Endothelial cell of umbilical vein (primary cell): ENCODE measurements at regions not wholly inside any gene's neighbourhood (a gene's known extent, or its start where the extent isn't known, plus 50 kb on each side); places are given as distances from the start of the nearest gene placed in this dataset.

Experiments used
- BruUV-seq: library from RNA; stranded (reverse); fragments of 400-500 nt; replicated peaks from 2 replicates; lab custom pipeline; 2021; lab: Mats Ljungman, UMichigan
- CTCF ChIA-PET: fragments of 300-600, 350-600 bp; sonication (Branson Sonifier 250); formaldehyde crosslinking; loops from one replicate; lab custom pipeline; 2021; ENCODE audit warnings: antibody characterized with exemption, inconsistent platforms; lab: Charles Lee
- POLR2A ChIA-PET: fragments of 300-600, 350-600 bp; sonication (Branson Sonifier 250); formaldehyde crosslinking; loops from one replicate; lab custom pipeline; 2021; ENCODE audit warnings: antibody characterized with exemption, inconsistent platforms; lab: Charles Lee
- DNase-seq: peaks from one replicate; pipeline ENCODE4 v3.0.0-alpha.2; 2011; ENCODE audit warnings: low read depth, low spot score
- FAIRE-seq: peaks from 2 replicates; lab custom pipeline; 2011; peaks lifted over from hg19 to GRCh38; lab: Jason Lieb, UNC
- H2AFZ ChIP-seq: 2 replicates; pipeline ENCODE4 v1.6.0; 2012; ENCODE audit warnings: low read depth, low read length, control low read depth, inconsistent platforms
- H3K27ac ChIP-seq: 2 replicates; pipeline ENCODE4 v1.5.1; 2011; ENCODE audit warnings: low read depth, mild to moderate bottlenecking, control low read depth, low read length, moderate library complexity; ENCODE audit not compliant: insufficient read depth
- H3K27me3 ChIP-seq, 2 experiments: 2 replicates each; pipeline versions ENCODE4 v1.6.0 to v1.6.1; 2011; ENCODE audit warnings: low read length in 2 of 2, mixed read lengths in 1 of 2; ENCODE audit not compliant: control insufficient read depth in 2 of 2, insufficient read depth in 2 of 2
- H3K36me3 ChIP-seq, 2 experiments: 2 replicates in 1 of 2; 3 replicates in 1 of 2; pipeline ENCODE4 v1.5.1; 2011; ENCODE audit warnings: low read length in 2 of 2, mild to moderate bottlenecking in 1 of 2, moderate library complexity in 1 of 2; ENCODE audit not compliant: control insufficient read depth in 2 of 2, insufficient read depth in 2 of 2; ENCODE audit errors: extremely low read depth in 1 of 2
- H3K4me1 ChIP-seq: 3 replicates; pipeline ENCODE4 v1.5.1; 2011; ENCODE audit warnings: mild to moderate bottlenecking, low read length; ENCODE audit not compliant: control insufficient read depth, insufficient read depth; ENCODE audit errors: extremely low read depth
- H3K4me2 ChIP-seq: 2 replicates; pipeline ENCODE4 v1.6.1; 2011; ENCODE audit warnings: low read length, control low read depth, mixed read lengths; ENCODE audit not compliant: insufficient read depth
- H3K4me3 ChIP-seq, 3 experiments: fragments of 200-600 bp in 1 of 3; sonication (generic), shearing (Covaris generic) in 1 of 3; replicated peaks in 1 of 3; 2 replicates each; pipeline ENCODE4 v1.5.1; 2011 to 2016; ENCODE audit warnings: control low read depth in 3 of 3, low read length in 3 of 3, mild to moderate bottlenecking in 2 of 3, inconsistent platforms in 1 of 3, low read depth in 1 of 3, moderate library complexity in 1 of 3; ENCODE audit not compliant: insufficient read depth in 1 of 3
- H3K79me2 ChIP-seq: 2 replicates; pipeline ENCODE4 v1.6.0; 2012; ENCODE audit warnings: low read length, inconsistent platforms; ENCODE audit not compliant: control insufficient read depth, insufficient read depth
- H3K9ac ChIP-seq: replicated peaks from 2 replicates; pipeline ENCODE3; 2011; ENCODE audit warnings: low read length, control low read depth; ENCODE audit not compliant: insufficient read depth; ENCODE audit errors: extremely low read depth
- H3K9me1 ChIP-seq: replicated peaks from 3 replicates; pipeline ENCODE4 v1.6.0; 2011; ENCODE audit warnings: mild to moderate bottlenecking, low read length; ENCODE audit not compliant: control insufficient read depth, insufficient read depth; ENCODE audit errors: extremely low read depth
- H3K9me3 ChIP-seq: replicated peaks from 2 replicates; pipeline ENCODE4 v1.5.1; 2012; ENCODE audit warnings: low read length, inconsistent platforms; ENCODE audit not compliant: control insufficient read depth, insufficient read depth
- H4K20me1 ChIP-seq: replicated peaks from 2 replicates; pipeline ENCODE3; 2011; ENCODE audit warnings: mild to moderate bottlenecking, low read length; ENCODE audit not compliant: control insufficient read depth, insufficient read depth; ENCODE audit errors: extremely low read depth
- CTCF ChIP-seq, 2 donors: IDR thresholded peaks; 1 replicate in 1 of 2; 2 replicates in 1 of 2; pipeline ENCODE4 v1.5.1; 2011; ENCODE audit warnings: low read length in 2 of 2, mild to moderate bottlenecking in 2 of 2, moderate library complexity in 2 of 2, control low read depth in 1 of 2, inconsistent platforms in 1 of 2, low read depth in 1 of 2; ENCODE audit not compliant: insufficient read depth in 1 of 2; ENCODE audit errors: extremely low read depth in 1 of 2
- EZH2 ChIP-seq: IDR thresholded peaks from 2 replicates; pipeline ENCODE4 v1.6.1; 2012; ENCODE audit warnings: borderline replicate concordance, low read depth, mild to moderate bottlenecking, moderate library complexity, low read length, inconsistent platforms; ENCODE audit not compliant: severe bottlenecking
- FOS ChIP-seq: IDR thresholded peaks from 2 replicates; pipeline ENCODE4 v1.6.1; 2011; ENCODE audit warnings: mild to moderate bottlenecking, low read length, moderate library complexity, borderline replicate concordance; ENCODE audit not compliant: insufficient read depth
- MAX ChIP-seq: IDR thresholded peaks from 2 replicates; pipeline ENCODE4 v1.6.1; 2011; ENCODE audit not compliant: insufficient read depth, insufficient read length
- dilution Hi-C: fragments of 300-500 bp; cut with MboI; formaldehyde crosslinking; loops from one replicate; pipeline ENCODE4 v1.15.0; 2019; ENCODE audit warnings: low sequenced_read_pairs; ENCODE audit not compliant: extremely low pct_ligation_motif_present
- intact Hi-C: fragments of 100-400 bp; cut with micrococcal nuclease; formaldehyde crosslinking; loops from one replicate; pipeline ENCODE4 v1.10.0; 2022

GRCh38 chr18:79589601-79590091 is 90.0 kb upstream of the CTDP1 start:
- no peak overlapping the region for H3K9ac ChIP-seq
- FAIRE-seq = no peak

More at GRCh38 chr18:79589601-79590091, 90.0 kb upstream of the CTDP1 start:
- Histone ChIP-seq H3K27ac (no peak overlapping the region), H3K27me3 (peaks cover 0 to 12% of the 10 kb centered on the region in 2 experiments), H3K4me1 (no peaks in the 10 kb centered on the region), H2AFZ (no peak overlapping the region), H3K79me2 (no peaks in the 10 kb centered on the region), H3K36me3 (no peaks in the 10 kb centered on the region), H3K4me3 (no peak overlapping the region), H4K20me1 (no peaks in the 10 kb centered on the region), H3K9me3 (no peaks in the 10 kb centered on the region), H3K4me2 (no peak overlapping the region), H3K9me1 (no peaks in the 10 kb centered on the region)
- TF ChIP-seq EZH2 (no peak), MAX (no peak), FOS (no peak), CTCF (IDR thresholded peaks at IDR 0.05; ENCODE audit: extremely low read depth in 1 of 2, insufficient read depth in 1 of 2, low read depth in 1 of 2, low read length in 2 of 2) (no peak)
- dilution Hi-C loops = no loop called here
- no TSS peak for BruUV-seq
- CTCF ChIA-PET = no interaction called here
- intact Hi-C loops = no loop called here
- no peak for DNase-seq
- POLR2A ChIA-PET = no interaction called here
